Heart left ventricle (tissue), 16 donors: ENCODE measurements at regions not wholly inside any gene's neighbourhood (a gene's known extent, or its start where the extent isn't known, plus 50 kb on each side); places are given as distances from the start of the nearest gene placed in this dataset.

Source experiments
- ATAC-seq, 4 donors: fragments of 200-7000 bp; cut with Tn5 transposase; one replicate each; pipeline ENCODE4 v1.9.1; 2020 to 2022; ENCODE audit warnings: moderate library complexity in 4 of 4, mild to moderate bottlenecking in 3 of 4, moderate number of reproducible peaks in 1 of 4
- DNase-seq, 5 donors: peaks; one replicate each; pipeline ENCODE4 v3.0.0-alpha.2; 2020
- H3K27ac ChIP-seq, 12 donors: fragments of 200-600 bp; sonication (generic) in 4 of 12; one replicate each; pipeline versions ENCODE4 v1.5.0 to v1.8.0; 2016 to 2022; ENCODE audit warnings: mild to moderate bottlenecking in 2 of 12
- H3K27me3 ChIP-seq, 9 donors: fragments of 200-600 bp; sonication (generic) in 2 of 9; one replicate each; pipeline versions ENCODE4 v1.5.1 to v1.8.0; 2016 to 2022; ENCODE audit warnings: mild to moderate bottlenecking in 3 of 9
- H3K36me3 ChIP-seq, 9 donors: fragments of 200-600 bp; sonication (generic) in 2 of 9; one replicate each; pipeline versions ENCODE4 v1.5.0 to v1.8.0; 2018 to 2022; ENCODE audit warnings: mild to moderate bottlenecking in 2 of 9
- H3K4me1 ChIP-seq, 12 donors: fragments of 200-600 bp; sonication (generic) in 4 of 12; one replicate each; pipeline versions ENCODE4 v1.5.0 to v1.8.0; 2016 to 2022; ENCODE audit warnings: mild to moderate bottlenecking in 3 of 12
- H3K4me3 ChIP-seq, 12 donors: fragments of 200-600 bp; sonication (generic) in 4 of 12; one replicate each; pipeline versions ENCODE4 v1.5.0 to v1.8.0; 2017 to 2022; ENCODE audit warnings: mild to moderate bottlenecking in 9 of 12, moderate library complexity in 4 of 12
- H3K9me3 ChIP-seq, 12 donors: fragments of 200-600 bp; sonication (generic) in 4 of 12; one replicate each; pipeline versions ENCODE4 v1.5.0 to v1.8.0; 2016 to 2022; ENCODE audit warnings: mild to moderate bottlenecking in 1 of 12
- POLR2A ChIP-seq, 2 donors: fragments of 450-650 bp; IDR thresholded peaks; one replicate each; pipeline ENCODE4 v1.6.1; 2017; ENCODE audit warnings: antibody characterized with exemption in 2 of 2, mild to moderate bottlenecking in 2 of 2, moderate library complexity in 2 of 2
- WGBS, 4 donors: extraction: QIAGEN DNeasy Blood & Tissue Kit in 2 of 4; methylation state at CpG; one replicate each; pipeline versions ENCODE4 v1.1.5 to v1.1.7; 2013 to 2018; 5-methylcytosine and 5-hydroxymethylcytosine counted together
- intact Hi-C, 10 donors: fragments of 100-400 bp; cut with DNase I; formaldehyde crosslinking; loops; one replicate each; pipeline versions ENCODE4 v1.11.1 to v1.14.2; 2022
- TF ChIP-seq, protein P1 (sequence below), 12 donors: fragments of 200-600 bp; sonication (generic) in 4 of 12; IDR thresholded peaks; one replicate each; pipeline versions ENCODE4 v1.5.0 to v1.8.0; 2018 to 2022; ENCODE audit warnings: antibody characterized with exemption in 12 of 12, mild to moderate bottlenecking in 5 of 12
- donor health status: ischemic (EF 13 %, LVEDD 7.1; RV severe dilation, severe dysfunction).
- donor health status: healthy with polysubstance abuse.
- donor health status: DM: no; HTN: yes; CAD: no.
- donor health status: DM: no; HTN: no; CAD: no.
- donor health status: ischemic (EF 25% LVEDD 6.9; RV normal size, moderate dysfunction).
- donor health status: ischemic (EF 25% LVEDD 5.7; RV mildly dilated, moderate dysfunction).
- donor health status: healthy.
- donor health status: DM: yes; HTN: yes; CAD: no.
- donor health status: ischemic (EF 35%, LVEDD 5.7; RV mildly dilated, moderate dysfunction).
- donor health status: nonischemic (EF 11% LVEDD 7.7; RV severe dilation, severe dysfunction).
- donor health status: DM: yes; HTN: yes; CAD: no.
- donor health status: PGD.
- donor health status: ischemic (EF 29% LVEDD 5.4; RV normal size, mild dysfunction).
- donor health status: nonischemic (EF 23%, LVEDD 6.1; RV moderate dilation, normal function).

GRCh38 chr18:22475426-22476100 is 57.8 kb upstream of the CTAGE1 start:
- Histone ChIP-seq H3K27ac (no peak overlapping the region), H3K4me1 (peaks cover 0 to 25% (median 17%) of the 10 kb centered on the region in 12 donors), H3K36me3 (no peaks in the 10 kb centered on the region), H3K27me3 (no peaks in the 10 kb centered on the region), H3K9me3 (no peaks in the 10 kb centered on the region), H3K4me3 (no peak overlapping the region)
- 84 to 91% (median 90%) methylated on average over 7 of the region's 7 CpGs for WGBS, 4 donors
- DNase-seq (no peak), ATAC-seq (no peak)
- intact Hi-C loops: loop anchor here in 2 of 10 donors (10.0 kb wide), 2 partner anchors 79 to 301 kb away; no protein-coding TSS in a partner anchor
- TF ChIP-seq, protein P1, sequence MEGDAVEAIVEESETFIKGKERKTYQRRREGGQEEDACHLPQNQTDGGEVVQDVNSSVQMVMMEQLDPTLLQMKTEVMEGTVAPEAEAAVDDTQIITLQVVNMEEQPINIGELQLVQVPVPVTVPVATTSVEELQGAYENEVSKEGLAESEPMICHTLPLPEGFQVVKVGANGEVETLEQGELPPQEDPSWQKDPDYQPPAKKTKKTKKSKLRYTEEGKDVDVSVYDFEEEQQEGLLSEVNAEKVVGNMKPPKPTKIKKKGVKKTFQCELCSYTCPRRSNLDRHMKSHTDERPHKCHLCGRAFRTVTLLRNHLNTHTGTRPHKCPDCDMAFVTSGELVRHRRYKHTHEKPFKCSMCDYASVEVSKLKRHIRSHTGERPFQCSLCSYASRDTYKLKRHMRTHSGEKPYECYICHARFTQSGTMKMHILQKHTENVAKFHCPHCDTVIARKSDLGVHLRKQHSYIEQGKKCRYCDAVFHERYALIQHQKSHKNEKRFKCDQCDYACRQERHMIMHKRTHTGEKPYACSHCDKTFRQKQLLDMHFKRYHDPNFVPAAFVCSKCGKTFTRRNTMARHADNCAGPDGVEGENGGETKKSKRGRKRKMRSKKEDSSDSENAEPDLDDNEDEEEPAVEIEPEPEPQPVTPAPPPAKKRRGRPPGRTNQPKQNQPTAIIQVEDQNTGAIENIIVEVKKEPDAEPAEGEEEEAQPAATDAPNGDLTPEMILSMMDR (IDR thresholded peaks at IDR 0.05): no peak
- TF ChIP-seq POLR2A (IDR thresholded peaks at IDR 0.05): no peak

DNA sequence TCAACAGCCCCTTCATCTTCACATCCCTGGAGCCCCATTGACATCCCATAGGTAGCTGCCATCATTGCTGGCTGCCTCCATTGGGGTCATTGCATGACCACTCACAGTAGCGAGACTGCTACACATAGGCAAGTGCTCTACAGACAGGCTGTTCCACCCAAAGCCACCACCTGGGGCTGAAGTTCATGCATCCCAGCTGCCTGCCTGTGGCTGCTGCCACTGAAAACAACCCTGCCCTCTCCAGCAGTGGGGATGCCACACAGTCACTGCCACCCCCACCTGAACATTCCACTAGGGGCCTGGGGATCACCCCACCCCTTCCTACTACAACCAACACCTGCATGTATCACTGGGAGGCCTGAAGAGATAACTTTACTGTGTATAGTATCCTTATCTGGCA is 59.5 kb upstream of the CTAGE1 start:
- H3K9me3 ChIP-seq: no peaks in the 10 kb centered on the region
- H3K4me3 ChIP-seq: no peak overlapping the region
- peaks cover 0 to 9% (median 4%) of the 10 kb centered on the region in 12 donors for H3K4me1 ChIP-seq
- intact Hi-C loops: loop anchor here in 2 of 10 donors (10.0 kb wide), 2 partner anchors 78 to 302 kb away; no protein-coding TSS in a partner anchor
- ATAC-seq (no peak), DNase-seq (no peak)
- 97 to 100% (median 98%) methylated on average over 1 of the region's 1 CpG; no CpG with 5 or more reads in 1 of the 4 donors for WGBS, 4 donors
- no peaks in the 10 kb centered on the region for H3K36me3 ChIP-seq
- H3K27ac ChIP-seq: no peak overlapping the region
- no peaks in the 10 kb centered on the region for H3K27me3 ChIP-seq
- no peak for TF ChIP-seq POLR2A (IDR thresholded peaks at IDR 0.05)
- TF ChIP-seq, protein P1 (IDR thresholded peaks at IDR 0.05): no peak

DNA sequence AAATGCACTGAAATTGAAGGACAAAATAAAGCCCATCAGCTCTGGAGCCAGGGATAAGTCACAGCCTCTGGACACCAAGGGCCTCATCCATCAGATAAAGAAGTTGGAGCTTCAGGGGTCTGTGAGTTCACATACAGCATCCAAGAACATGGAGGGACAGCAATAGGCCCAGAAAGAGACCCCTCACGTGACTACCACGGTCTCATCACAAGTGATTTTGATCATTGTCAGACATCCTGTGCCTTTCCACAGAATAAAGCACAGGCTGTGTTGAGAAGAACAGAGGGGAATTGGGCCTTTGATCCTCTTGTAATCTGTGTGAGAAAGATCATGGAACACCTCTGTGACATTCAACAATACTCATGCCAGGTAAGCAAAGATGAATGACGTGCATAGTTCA is 65.2 kb upstream of the CTAGE1 start:
- peaks cover 0 to 14% (median under 1%) of the 10 kb centered on the region in 12 donors for H3K4me1 ChIP-seq
- intact Hi-C loops: loop anchor here in 2 of 10 donors (1.0 to 10.0 kb wide), 2 partner anchors 17 to 62 kb away; no protein-coding TSS in a partner anchor
- H3K27me3 ChIP-seq: no peaks in the 10 kb centered on the region
- DNase-seq (no peak), ATAC-seq (peak in 1 of 4 donors; percentile 18)
- H3K4me3 ChIP-seq: no peak overlapping the region
- H3K36me3 ChIP-seq: no peaks in the 10 kb centered on the region
- no peaks in the 10 kb centered on the region for H3K9me3 ChIP-seq
- 75 to 93% (median 83%) methylated on average over 3 of the region's 3 CpGs for WGBS, 4 donors
- no peak for TF ChIP-seq POLR2A (IDR thresholded peaks at IDR 0.05)
- TF ChIP-seq, protein P1 (IDR thresholded peaks at IDR 0.05): no peak
- no peak overlapping the region for H3K27ac ChIP-seq

DNA sequence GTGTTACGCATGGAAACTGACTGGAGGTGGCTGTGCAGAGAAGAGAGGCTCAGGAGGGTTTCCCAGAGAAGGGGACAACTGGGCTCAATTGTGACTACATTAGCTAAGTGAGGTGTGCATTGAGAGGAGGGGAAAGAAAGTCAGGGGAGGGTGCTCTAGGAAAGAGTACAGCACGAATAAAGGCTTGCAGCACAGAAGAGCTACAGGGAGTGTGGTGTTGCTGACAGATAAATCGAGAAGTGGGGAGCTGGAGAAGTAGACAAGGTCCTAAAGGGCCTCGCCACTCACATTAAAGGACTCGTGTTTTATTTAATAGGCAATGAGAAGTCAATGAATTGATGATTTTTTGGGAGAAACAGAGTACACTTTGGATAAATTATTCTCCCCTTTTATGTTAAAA is 65.7 kb upstream of the CTAGE1 start:
- intact Hi-C loops: loop anchor here in 2 of 10 donors (1.0 to 10.0 kb wide), 2 partner anchors 17 to 61 kb away; no protein-coding TSS in a partner anchor
- Histone ChIP-seq H3K27ac (no peak overlapping the region), H3K4me3 (no peak overlapping the region), H3K4me1 (peaks cover 0 to 18% (median 3%) of the 10 kb centered on the region in 12 donors), H3K36me3 (no peaks in the 10 kb centered on the region), H3K27me3 (no peaks in the 10 kb centered on the region), H3K9me3 (no peaks in the 10 kb centered on the region)
- WGBS, 4 donors: 74 to 80% (median 76%) methylated on average over 5 of the region's 5 CpGs
- no peak for TF ChIP-seq POLR2A (IDR thresholded peaks at IDR 0.05)
- TF ChIP-seq, protein P1 (IDR thresholded peaks at IDR 0.05): no peak
- no peak for DNase-seq
- peak in 1 of 4 donors; percentile 18 for ATAC-seq
